Liver (tissue), 8 donors: ENCODE measurements at regions not wholly inside any gene's neighbourhood (a gene's known extent, or its start where the extent isn't known, plus 50 kb on each side); places are given as distances from the start of the nearest gene placed in this dataset.

Experiments
- DNase-seq: peaks from one replicate; pipeline ENCODE4 v3.0.0-alpha.2; 2017; ENCODE audit warnings: low spot score
- H3K27ac ChIP-seq, 2 donors: one replicate each; pipeline ENCODE4 v1.7.0; 2013; ENCODE audit warnings: inconsistent platforms in 2 of 2, low read length in 2 of 2, control low read depth in 1 of 2, low read depth in 1 of 2, mild to moderate bottlenecking in 1 of 2
- H3K27me3 ChIP-seq, 4 donors: one replicate each; pipeline versions ENCODE4 v1.6.1 to v1.7.0; 2013; ENCODE audit warnings: low read length in 3 of 4, inconsistent platforms in 1 of 4, mild to moderate bottlenecking in 1 of 4, moderate library complexity in 1 of 4; ENCODE audit not compliant: control insufficient read depth in 4 of 4, insufficient read depth in 4 of 4
- H3K36me3 ChIP-seq, 4 donors: one replicate each; pipeline versions ENCODE4 v1.6.1 to v1.7.0; 2013; ENCODE audit warnings: low read length in 3 of 4, mild to moderate bottlenecking in 3 of 4, low read depth in 1 of 4, moderate library complexity in 1 of 4; ENCODE audit not compliant: control insufficient read depth in 4 of 4, insufficient read depth in 3 of 4
- H3K4me1 ChIP-seq, 4 donors: one replicate each; pipeline versions ENCODE4 v1.6.1 to v1.7.0; 2013; ENCODE audit warnings: low read length in 3 of 4, mild to moderate bottlenecking in 3 of 4, moderate library complexity in 1 of 4; ENCODE audit not compliant: control insufficient read depth in 4 of 4, insufficient read depth in 4 of 4
- H3K4me3 ChIP-seq, 3 donors: one replicate each; pipeline versions ENCODE4 v1.6.1 to v1.7.0; 2013; ENCODE audit warnings: low read length in 3 of 3, control low read depth in 1 of 3, low read depth in 1 of 3, mild to moderate bottlenecking in 1 of 3
- H3K9ac ChIP-seq, 2 donors: one replicate each; pipeline ENCODE4 v1.7.0; 2013; ENCODE audit warnings: low read length in 2 of 2, mild to moderate bottlenecking in 2 of 2, moderate library complexity in 2 of 2, control low read depth in 1 of 2, low read depth in 1 of 2
- H3K9me3 ChIP-seq, 4 donors: one replicate each; pipeline versions ENCODE4 v1.6.1 to v1.7.0; 2013; ENCODE audit warnings: low read length in 3 of 4; ENCODE audit not compliant: control insufficient read depth in 4 of 4
- ATF3 ChIP-seq: IDR thresholded peaks from 2 replicates; pipeline ENCODE4 v1.6.1; 2016; ENCODE audit warnings: antibody characterized with exemption
- CTCF ChIP-seq: fragments of 150-350 bp; IDR thresholded peaks from 2 replicates; pipeline ENCODE4 v1.5.1; 2017; ENCODE audit warnings: improper control_type of control experiment, low read depth, low read length; ENCODE audit not compliant: missing input control
- EGR1 ChIP-seq, 2 donors: IDR thresholded peaks; 2 replicates each; pipeline ENCODE4 v1.6.1; 2016 to 2018; ENCODE audit warnings: antibody characterized with exemption in 2 of 2, low read depth in 2 of 2
- FOXA1 ChIP-seq: IDR thresholded peaks from 2 replicates; pipeline ENCODE4 v1.6.1; 2016; ENCODE audit warnings: antibody characterized with exemption
- FOXA2 ChIP-seq: IDR thresholded peaks from 2 replicates; pipeline ENCODE4 v1.6.1; 2016; ENCODE audit warnings: antibody characterized with exemption
- GABPA ChIP-seq, 2 donors: IDR thresholded peaks in 1 of 2; conservative IDR thresholded peaks in 1 of 2; 2 replicates each; pipeline ENCODE4 v1.6.1; 2016; ENCODE audit warnings: antibody characterized with exemption in 2 of 2, mild to moderate bottlenecking in 1 of 2, moderate library complexity in 1 of 2
- HNF4A ChIP-seq, 2 donors: conservative IDR thresholded peaks; 2 replicates each; pipeline ENCODE4 v1.6.1; 2016; ENCODE audit warnings: antibody characterized with exemption in 2 of 2, mild to moderate bottlenecking in 2 of 2
- HNF4G ChIP-seq: IDR thresholded peaks from 2 replicates; pipeline ENCODE4 v1.6.1; 2016; ENCODE audit warnings: antibody characterized with exemption
- JUND ChIP-seq, 2 donors: IDR thresholded peaks; 2 replicates each; pipeline ENCODE4 v1.6.1; 2016; ENCODE audit warnings: antibody characterized with exemption in 2 of 2
- NR2F2 ChIP-seq: IDR thresholded peaks from 2 replicates; pipeline ENCODE4 v1.6.1; 2016; ENCODE audit warnings: antibody characterized with exemption
- RAD21 ChIP-seq, 2 donors: IDR thresholded peaks; 2 replicates each; pipeline ENCODE4 v1.6.1; 2016; ENCODE audit warnings: antibody characterized with exemption in 2 of 2, mild to moderate bottlenecking in 2 of 2
- REST ChIP-seq: IDR thresholded peaks from 2 replicates; pipeline ENCODE4 v1.6.1; 2016; ENCODE audit warnings: antibody characterized with exemption, mild to moderate bottlenecking
- RXRA ChIP-seq, 2 donors: IDR thresholded peaks; 2 replicates each; pipeline ENCODE4 v1.6.1; 2017 to 2018; ENCODE audit warnings: antibody characterized with exemption in 2 of 2, mild to moderate bottlenecking in 1 of 2
- SP1 ChIP-seq: IDR thresholded peaks from 2 replicates; pipeline ENCODE4 v1.6.1; 2018; ENCODE audit warnings: antibody characterized with exemption, mild to moderate bottlenecking
- YY1 ChIP-seq: IDR thresholded peaks from 2 replicates; pipeline ENCODE4 v1.6.1; 2016; ENCODE audit warnings: antibody characterized with exemption, mild to moderate bottlenecking
- ZBTB33 ChIP-seq: IDR thresholded peaks from 2 replicates; pipeline ENCODE4 v1.6.1; 2016; ENCODE audit warnings: antibody characterized with exemption
- WGBS: extraction: QIAGEN DNeasy Blood & Tissue Kit; methylation state at CpG from one replicate; pipeline ENCODE4 v1.1.7; 2013; 5-methylcytosine and 5-hydroxymethylcytosine counted together
- donor health status: healthy.
- donor health status: healthy.
- donor health status: healthy.
- donor health status: healthy.
- donor health status: healthy.

- no peaks in the 10 kb centered on the region for H3K36me3 ChIP-seq
- 72% methylated on average over 3 of the region's 3 CpGs for WGBS
Measured at GRCh38 chr4:4693258-4693657, 151.4 kb upstream of the STX18 start.

GRCh38 chr4:4690854-4691253, 149.0 kb upstream of the STX18 start:
- WGBS = 95% methylated on average over 2 of the region's 2 CpGs
- no peaks in the 10 kb centered on the region for H3K4me1 ChIP-seq
- H3K9ac ChIP-seq = no peak overlapping the region
- no peak for DNase-seq
- H3K27me3 ChIP-seq = no peaks in the 10 kb centered on the region
- no peak overlapping the region for H3K27ac ChIP-seq
- H3K36me3 ChIP-seq = peaks cover 0 to 2% (median 0%) of the 10 kb centered on the region in 4 donors
- H3K9me3 ChIP-seq = no peaks in the 10 kb centered on the region
- TF ChIP-seq ATF3 (no peak), CTCF (no peak), RAD21 (IDR thresholded peaks at IDR 0.05) (no peak), YY1 (no peak), HNF4A (conservative IDR thresholded peaks at IDR 0.05) (no peak), EGR1 (IDR thresholded peaks at IDR 0.05; ENCODE audit: low read depth in 2 of 2) (no peak), JUND (IDR thresholded peaks at IDR 0.05) (no peak), RXRA (IDR thresholded peaks at IDR 0.05) (no peak), FOXA2 (no peak), SP1 (no peak), ZBTB33 (no peak), NR2F2 (no peak), REST (no peak), HNF4G (no peak), GABPA (IDR thresholded peaks at IDR 0.05 in 1 of 2, conservative IDR thresholded peaks at IDR 0.05 in 1 of 2) (no peak)
- no peak overlapping the region for H3K4me3 ChIP-seq

More at GRCh38 chr4:4693258-4693657, 151.4 kb upstream of the STX18 start:
- TF ChIP-seq FOXA1 = no peak
- no peak for TF ChIP-seq HNF4A (conservative IDR thresholded peaks at IDR 0.05)
- H3K4me3 ChIP-seq = no peak overlapping the region
- no peak overlapping the region for H3K9ac ChIP-seq
- no peaks in the 10 kb centered on the region for H3K27me3 ChIP-seq
- no peaks in the 10 kb centered on the region for H3K4me1 ChIP-seq
- DNase-seq = no peak
- H3K27ac ChIP-seq = no peak overlapping the region
- H3K9me3 ChIP-seq = no peaks in the 10 kb centered on the region
